ENCODE measurements at regions not wholly inside any gene's neighbourhood (a gene's known extent, or its start where the extent isn't known, plus 50 kb on each side); places are given as distances from the start of the nearest gene placed in this dataset.

DNA sequence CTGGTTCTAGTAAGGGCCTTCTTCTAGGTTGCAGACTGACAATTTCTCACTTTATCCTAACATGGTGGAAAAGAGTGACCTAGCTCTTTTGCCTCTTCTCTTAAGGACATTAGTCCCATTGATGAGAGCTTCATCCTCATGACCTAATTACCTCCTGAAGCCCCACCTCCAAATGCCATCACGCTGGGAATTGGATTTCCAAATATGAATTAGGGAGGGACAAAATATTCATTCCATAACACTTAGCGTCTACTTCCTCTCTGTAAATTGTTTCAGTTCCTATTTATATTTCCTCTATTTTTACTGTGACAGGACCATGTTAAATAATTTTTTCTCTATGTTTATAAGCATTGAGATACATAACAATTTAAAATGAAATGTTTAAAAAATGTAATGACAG lies 408.8 kb downstream of the CDH10 start:
- DNase-seq = no peak
- H3K4me1 ChIP-seq (ENCODE audit: low read length) = no peaks in the 10 kb centered on the region
- no peak overlapping the region for H2AFZ ChIP-seq (ENCODE audit: low read length)
- H3K4me2 ChIP-seq (ENCODE audit: low read depth, low read length) = no peak overlapping the region
- H3K9me3 ChIP-seq (replicated peaks; ENCODE audit: insufficient read depth, low read length) = no peaks in the 10 kb centered on the region
- H3F3A ChIP-seq (ENCODE audit: insufficient read depth, low read length) = no peaks in the 10 kb centered on the region
- H3K9me2 ChIP-seq (replicated peaks; ENCODE audit: insufficient read depth, low read length) = no peaks in the 10 kb centered on the region
- no peaks in the 10 kb centered on the region for H3K79me2 ChIP-seq (ENCODE audit: low read length)
- H3K4me3 ChIP-seq (ENCODE audit: low read length) = no peak overlapping the region
- no peaks in the 10 kb centered on the region for H3K36me3 ChIP-seq (replicated peaks; ENCODE audit: insufficient read depth, low read length)
- H3K27me3 ChIP-seq (replicated peaks; ENCODE audit: insufficient read depth, low read length) = no peaks in the 10 kb centered on the region
- no peak for TF ChIP-seq EZH2 (optimal IDR thresholded peaks at IDR 0.05; ENCODE audit: low read depth, low read length)
- TF ChIP-seq, protein P1, sequence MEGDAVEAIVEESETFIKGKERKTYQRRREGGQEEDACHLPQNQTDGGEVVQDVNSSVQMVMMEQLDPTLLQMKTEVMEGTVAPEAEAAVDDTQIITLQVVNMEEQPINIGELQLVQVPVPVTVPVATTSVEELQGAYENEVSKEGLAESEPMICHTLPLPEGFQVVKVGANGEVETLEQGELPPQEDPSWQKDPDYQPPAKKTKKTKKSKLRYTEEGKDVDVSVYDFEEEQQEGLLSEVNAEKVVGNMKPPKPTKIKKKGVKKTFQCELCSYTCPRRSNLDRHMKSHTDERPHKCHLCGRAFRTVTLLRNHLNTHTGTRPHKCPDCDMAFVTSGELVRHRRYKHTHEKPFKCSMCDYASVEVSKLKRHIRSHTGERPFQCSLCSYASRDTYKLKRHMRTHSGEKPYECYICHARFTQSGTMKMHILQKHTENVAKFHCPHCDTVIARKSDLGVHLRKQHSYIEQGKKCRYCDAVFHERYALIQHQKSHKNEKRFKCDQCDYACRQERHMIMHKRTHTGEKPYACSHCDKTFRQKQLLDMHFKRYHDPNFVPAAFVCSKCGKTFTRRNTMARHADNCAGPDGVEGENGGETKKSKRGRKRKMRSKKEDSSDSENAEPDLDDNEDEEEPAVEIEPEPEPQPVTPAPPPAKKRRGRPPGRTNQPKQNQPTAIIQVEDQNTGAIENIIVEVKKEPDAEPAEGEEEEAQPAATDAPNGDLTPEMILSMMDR (IDR thresholded peaks at IDR 0.05; ENCODE audit: low read length) = no peak
- no peak for TF ChIP-seq EZH2phosphoT487 (IDR thresholded peaks at IDR 0.05; ENCODE audit: low read length)
- H3K9ac ChIP-seq (ENCODE audit: low read length) = no peak overlapping the region
- no peaks in the 10 kb centered on the region for H4K20me1 ChIP-seq (ENCODE audit: insufficient read depth, low read length)
- no peak overlapping the region for H3K27ac ChIP-seq (ENCODE audit: low read length)

DNA sequence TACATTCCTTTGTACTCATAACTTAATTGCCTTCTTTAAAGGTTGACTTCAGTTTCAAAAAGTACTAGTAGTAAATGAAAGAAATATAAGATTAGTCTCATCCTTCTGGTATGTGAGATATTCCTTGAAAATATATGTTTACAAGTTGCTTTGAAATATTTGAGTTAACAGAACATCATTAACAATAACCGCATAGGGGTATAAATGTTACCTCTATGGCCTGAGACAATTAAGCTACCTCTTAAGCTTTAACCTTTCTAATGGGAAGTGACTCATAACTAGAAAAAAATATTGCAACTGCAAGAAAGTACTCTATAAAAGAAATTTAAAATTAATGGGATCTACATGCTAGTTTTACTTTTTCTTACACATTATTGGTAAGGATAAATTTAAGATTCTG lies 399.0 kb downstream of the CDH10 start:
- H3K9me2 ChIP-seq (replicated peaks; ENCODE audit: insufficient read depth, low read length) = no peaks in the 10 kb centered on the region
- no peaks in the 10 kb centered on the region for H4K20me1 ChIP-seq (ENCODE audit: insufficient read depth, low read length)
- H3K9me3 ChIP-seq (replicated peaks; ENCODE audit: insufficient read depth, low read length) = no peaks in the 10 kb centered on the region
- H2AFZ ChIP-seq (ENCODE audit: low read length) = no peak overlapping the region
- H3K4me3 ChIP-seq (ENCODE audit: low read length) = no peak overlapping the region
- no peak overlapping the region for H3K27ac ChIP-seq (ENCODE audit: low read length)
- no peaks in the 10 kb centered on the region for H3F3A ChIP-seq (ENCODE audit: insufficient read depth, low read length)
- no peaks in the 10 kb centered on the region for H3K27me3 ChIP-seq (replicated peaks; ENCODE audit: insufficient read depth, low read length)
- no peaks in the 10 kb centered on the region for H3K79me2 ChIP-seq (ENCODE audit: low read length)
- no peak overlapping the region for H3K9ac ChIP-seq (ENCODE audit: low read length)
- TF ChIP-seq EZH2 (optimal IDR thresholded peaks at IDR 0.05; ENCODE audit: low read depth, low read length) (no peak), EZH2phosphoT487 (IDR thresholded peaks at IDR 0.05; ENCODE audit: low read length) (no peak)
- TF ChIP-seq, protein P1 (IDR thresholded peaks at IDR 0.05; ENCODE audit: low read length) = no peak
- no peak for DNase-seq
- H3K4me2 ChIP-seq (ENCODE audit: low read depth, low read length) = no peak overlapping the region
- H3K4me1 ChIP-seq (ENCODE audit: low read length) = no peaks in the 10 kb centered on the region
- no peaks in the 10 kb centered on the region for H3K36me3 ChIP-seq (replicated peaks; ENCODE audit: insufficient read depth, low read length)

DNA sequence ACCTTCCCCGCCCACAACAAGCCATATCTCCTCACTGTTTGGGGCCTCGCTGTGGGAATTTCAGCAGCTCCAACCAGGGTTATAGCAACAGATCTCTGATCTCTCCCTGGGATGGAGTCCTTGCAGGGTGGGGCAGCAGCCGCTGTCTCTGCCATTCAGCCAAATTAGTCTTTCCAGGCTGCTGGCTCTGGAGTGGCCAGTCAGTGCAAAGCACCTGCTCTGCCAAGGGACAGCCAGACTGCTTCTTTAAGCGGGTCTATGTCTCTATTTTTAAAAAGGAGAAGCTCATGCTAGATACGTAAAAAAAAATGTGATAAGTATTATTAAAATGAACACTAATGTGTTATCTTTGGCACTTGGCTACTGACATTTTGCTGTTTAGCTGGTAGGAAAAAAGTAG lies 380.2 kb downstream of the CDH10 start:
- H3K4me3 ChIP-seq (ENCODE audit: low read length) = no peak overlapping the region
- peaks cover 7% of the 10 kb centered on the region for H3F3A ChIP-seq (ENCODE audit: insufficient read depth, low read length)
- H4K20me1 ChIP-seq (ENCODE audit: insufficient read depth, low read length) = no peaks in the 10 kb centered on the region
- TF ChIP-seq EZH2phosphoT487 (IDR thresholded peaks at IDR 0.05; ENCODE audit: low read length) = no peak
- TF ChIP-seq, protein P1 (IDR thresholded peaks at IDR 0.05; ENCODE audit: low read length) = no peak
- no peak for TF ChIP-seq EZH2 (optimal IDR thresholded peaks at IDR 0.05; ENCODE audit: low read depth, low read length)
- H3K36me3 ChIP-seq (replicated peaks; ENCODE audit: insufficient read depth, low read length) = no peaks in the 10 kb centered on the region
- H3K4me2 ChIP-seq (ENCODE audit: low read depth, low read length) = no peak overlapping the region
- H3K4me1 ChIP-seq (ENCODE audit: low read length) = peaks cover 16% of the 10 kb centered on the region
- no peaks in the 10 kb centered on the region for H3K9me3 ChIP-seq (replicated peaks; ENCODE audit: insufficient read depth, low read length)
- H3K9me2 ChIP-seq (replicated peaks; ENCODE audit: insufficient read depth, low read length) = no peaks in the 10 kb centered on the region
- DNase-seq = no peak
- no peak overlapping the region for H3K27ac ChIP-seq (ENCODE audit: low read length)
- no peak overlapping the region for H3K9ac ChIP-seq (ENCODE audit: low read length)
- no peak overlapping the region for H2AFZ ChIP-seq (ENCODE audit: low read length)
- H3K27me3 ChIP-seq (replicated peaks; ENCODE audit: insufficient read depth, low read length) = no peaks in the 10 kb centered on the region
- no peaks in the 10 kb centered on the region for H3K79me2 ChIP-seq (ENCODE audit: low read length)

All from MM.1S (cell line).